ENCODE measurements at regions not wholly inside any gene's neighbourhood (a gene's known extent, or its start where the extent isn't known, plus 50 kb on each side); places are given as distances from the start of the nearest gene placed in this dataset.

GRCh38 chr19:5397804-5398692 is 57.2 kb upstream of the ZNRF4 start:
- TF ChIP-seq TCF7L2 (IDR thresholded peaks at IDR 0.05; ENCODE audit: low read depth, low read length) (no peak), USF2 (CRISPR knock-in tag; IDR thresholded peaks at IDR 0.05) (no peak)

Measured in K562 (cell line).